NCI-H187 treated with DMSO at 0.1 percent for 48 hours (cell line): ENCODE measurements at regions not wholly inside any gene's neighbourhood (a gene's known extent, or its start where the extent isn't known, plus 50 kb on each side); places are given as distances from the start of the nearest gene placed in this dataset.

Experiments used
- DNase-seq: peaks from one replicate; lab custom pipeline; 2025; lab: John Stamatoyannopoulos, UW

- no peak for DNase-seq
These were observed 142.1 kb upstream of the IPO9 start for GRCh38 chr1:201686714-201687455.

- no peak for DNase-seq
These were observed 140.4 kb upstream of the IPO9 start for GRCh38 chr1:201688514-201688913.

GRCh38 chr1:201689647-201690046 is 139.3 kb upstream of the IPO9 start:
- DNase-seq: no peak

- no peak for DNase-seq
These were observed 138.4 kb upstream of the IPO9 start for GRCh38 chr1:201690528-201690927.

GRCh38 chr1:201691716-201692554 is 137.0 kb upstream of the IPO9 start:
- DNase-seq: no peak

GRCh38 chr1:201692555-201693394 is 136.2 kb upstream of the IPO9 start:
- DNase-seq: no peak

GRCh38 chr1:201693890-201694607 is 134.9 kb upstream of the IPO9 start:
- DNase-seq: no peak

GRCh38 chr1:201694608-201695335 is 134.2 kb upstream of the IPO9 start:
- no peak for DNase-seq

- DNase-seq: no peak
These were observed 133.3 kb upstream of the IPO9 start for GRCh38 chr1:201695607-201696006.

- no peak for DNase-seq
These were observed 132.7 kb upstream of the IPO9 start for GRCh38 chr1:201696217-201696761.

GRCh38 chr1:201697174-201697573 is 131.8 kb upstream of the IPO9 start:
- no peak for DNase-seq

GRCh38 chr1:201701831-201702230 is 127.1 kb upstream of the IPO9 start:
- no peak for DNase-seq

- DNase-seq: peak; percentile 89
These were observed 126.0 kb upstream of the IPO9 start for GRCh38 chr1:201702936-201703335.

GRCh38 chr1:201703621-201704438 is 125.1 kb upstream of the IPO9 start:
- DNase-seq: no peak

GRCh38 chr1:201704439-201704792 is 124.5 kb upstream of the IPO9 start:
- DNase-seq: no peak

- DNase-seq: no peak
These were observed 123.6 kb upstream of the IPO9 start for GRCh38 chr1:201705389-201705788.

- DNase-seq: no peak
These were observed 122.8 kb upstream of the IPO9 start for GRCh38 chr1:201706109-201706508.

GRCh38 chr1:201707027-201707426 is 121.9 kb upstream of the IPO9 start:
- no peak for DNase-seq

GRCh38 chr1:201707656-201708055 is 121.3 kb upstream of the IPO9 start:
- DNase-seq: no peak

GRCh38 chr1:201708085-201708512 is 120.9 kb upstream of the IPO9 start:
- DNase-seq: no peak
